K562 (cell line): ENCODE measurements at regions not wholly inside any gene's neighbourhood (a gene's known extent, or its start where the extent isn't known, plus 50 kb on each side); places are given as distances from the start of the nearest gene placed in this dataset.

Experiments
- ATAC-seq: fragments of 200-7000 bp; cut with Tn5 transposase; 3 replicates; pipeline ENCODE4 v1.9.1; 2020; ENCODE audit warnings: moderate library complexity
- BruUV-seq: library from RNA; stranded (reverse); fragments of 400-500 nt; replicated peaks from 2 replicates; lab custom pipeline; 2021; lab: Mats Ljungman, UMichigan
- CTCF ChIA-PET: fragments of 300-600 bp; formaldehyde crosslinking; extraction: SDS; loops from one replicate; lab custom pipeline; 2021; ENCODE audit warnings: low intra/inter-chr PET ratio; lab: Yijun Ruan, JAX
- POLR2A ChIA-PET: fragments of 300-600, 350-650 bp; sonication (Branson Sonifier 250); formaldehyde crosslinking; extraction: SDS; loops from one replicate; lab custom pipeline; 2021; ENCODE audit warnings: antibody characterized with exemption, inconsistent platforms; lab: Yijun Ruan, JAX
- DNase-seq, 4 experiments: peaks; one replicate each; pipeline versions ENCODE4 v3.0.0 to v3.0.0-alpha.2; 2011 to 2018; ENCODE audit warnings: low spot score in 3 of 4, mixed read lengths in 3 of 4; ENCODE audit errors: extremely low read depth in 1 of 4
- FAIRE-seq: peaks from 2 replicates; lab custom pipeline; 2011; peaks lifted over from hg19 to GRCh38; lab: Jason Lieb, UNC
- H2AFZ ChIP-seq: 2 replicates; pipeline ENCODE4 v1.6.0; 2011; ENCODE audit warnings: low read depth, low read length, control low read depth, inconsistent platforms
- H3K27ac ChIP-seq: fragments of 200-600 bp; 3 replicates; pipeline ENCODE4 v1.8.0; 2011; ENCODE audit warnings: low read depth, mild to moderate bottlenecking, control low read depth, inconsistent platforms, low read length, moderate library complexity, mixed read lengths; ENCODE audit errors: extremely low read depth
- H3K27me3 ChIP-seq, 2 experiments: fragments of 300-600 bp in 1 of 2; 2 replicates in 1 of 2; 3 replicates in 1 of 2; pipeline versions ENCODE4 v1.6.0 to v1.8.0; 2011; ENCODE audit warnings: inconsistent platforms in 2 of 2, low read length in 2 of 2, mild to moderate bottlenecking in 1 of 2, mixed read lengths in 1 of 2, moderate library complexity in 1 of 2; ENCODE audit not compliant: control insufficient read depth in 2 of 2, insufficient read depth in 2 of 2
- H3K36me3 ChIP-seq: fragments of 300-600 bp; 3 replicates; pipeline ENCODE4 v1.8.0; 2011; ENCODE audit warnings: mild to moderate bottlenecking, low read length, inconsistent platforms; ENCODE audit not compliant: control insufficient read depth, insufficient read depth
- H3K4me1 ChIP-seq, 2 experiments: fragments of 200-600 bp in 1 of 2; replicated peaks in 1 of 2; 2 replicates in 1 of 2; 3 replicates in 1 of 2; pipeline versions ENCODE4 v1.5.1 to v1.8.0; 2011; ENCODE audit warnings: inconsistent platforms in 2 of 2, low read length in 2 of 2, mild to moderate bottlenecking in 1 of 2, mixed read lengths in 1 of 2, moderate library complexity in 1 of 2; ENCODE audit not compliant: control insufficient read depth in 2 of 2, insufficient read depth in 2 of 2
- H3K4me2 ChIP-seq: 2 replicates; pipeline ENCODE4 v1.6.1; 2011; ENCODE audit warnings: low read length, control low read depth, inconsistent platforms, mixed read lengths; ENCODE audit not compliant: insufficient read depth
- H3K4me3 ChIP-seq: fragments of 200-600 bp; sonication (generic), shearing (Covaris generic); 2 replicates; pipeline ENCODE4 v1.5.1; 2016; ENCODE audit warnings: control low read depth, inconsistent platforms
- H3K79me2 ChIP-seq: fragments of 200-600 bp; 3 replicates; pipeline ENCODE4 v1.8.0; 2011; ENCODE audit warnings: low read length, inconsistent platforms; ENCODE audit not compliant: control insufficient read depth, insufficient read depth
- H3K9ac ChIP-seq, 2 experiments: 2 replicates each; pipeline versions ENCODE4 v1.6.0 to v1.6.1; 2011; ENCODE audit warnings: low read depth in 2 of 2, low read length in 2 of 2, control low read depth in 1 of 2, inconsistent platforms in 1 of 2, mild to moderate bottlenecking in 1 of 2, mixed read lengths in 1 of 2; ENCODE audit not compliant: insufficient read depth in 1 of 2
- H3K9me1 ChIP-seq: one replicate; pipeline ENCODE4 v1.6.0; 2011; ENCODE audit warnings: inconsistent platforms, mild to moderate bottlenecking, low read length, moderate library complexity; ENCODE audit not compliant: control insufficient read depth, insufficient read depth
- H3K9me3 ChIP-seq: replicated peaks from 2 replicates; pipeline ENCODE4 v1.5.1; 2011; ENCODE audit warnings: low read depth, low read length, inconsistent platforms; ENCODE audit not compliant: control insufficient read depth, insufficient read depth
- H4K20me1 ChIP-seq: replicated peaks from 2 replicates; pipeline ENCODE4 v1.6.1; 2011; ENCODE audit warnings: low read length, inconsistent platforms, mixed read lengths; ENCODE audit not compliant: control insufficient read depth, insufficient read depth
- CHD1 ChIP-seq: fragments of 200-600 bp; sonication (generic); IDR thresholded peaks from one replicate; pipeline ENCODE4 v1.6.1; 2012; ENCODE audit warnings: mild to moderate bottlenecking, moderate library complexity, low read length, inconsistent platforms
- EP300 ChIP-seq: IDR thresholded peaks from 2 replicates; pipeline ENCODE4 v1.6.1; 2012; ENCODE audit warnings: low read length, improper control_type of control experiment
- FOXO4 ChIP-seq: fragments of 450-650 bp; formaldehyde crosslinking; IDR thresholded peaks from 2 replicates; pipeline ENCODE4 v1.4.0; 2020; ENCODE audit warnings: mild to moderate bottlenecking, moderate library complexity
- HEY1 ChIP-seq: fragments of 250-450 bp; sonication (Bioruptor Pico); IDR thresholded peaks from 2 replicates; pipeline ENCODE4 v1.5.0; 2020; ENCODE audit warnings: mild to moderate bottlenecking, moderate library complexity, borderline replicate concordance
- KLF16 ChIP-seq: IDR thresholded peaks from 2 replicates; pipeline ENCODE4 v1.6.1; 2016; ENCODE audit warnings: antibody characterized with exemption
- PCBP1 ChIP-seq: fragments of 200-400 bp; formaldehyde crosslinking; IDR thresholded peaks from 2 replicates; pipeline ENCODE4 v1.6.1; 2018; ENCODE audit warnings: mild to moderate bottlenecking, low read depth, low read length; ENCODE audit not compliant: poor library complexity, severe bottlenecking
- POLR2AphosphoS2 ChIP-seq: IDR thresholded peaks from 2 replicates; pipeline ENCODE4 v1.6.1; 2012; ENCODE audit warnings: low read length, improper control_type of control experiment
- SRSF7 ChIP-seq: fragments of 200-400 bp; formaldehyde crosslinking; optimal IDR thresholded peaks from 2 replicates; pipeline ENCODE3; 2017; ENCODE audit warnings: mild to moderate bottlenecking, low read depth, low read length
- THAP7 ChIP-seq: fragments of 250-450 bp; sonication (Bioruptor Pico); IDR thresholded peaks from 2 replicates; pipeline ENCODE4 v1.5.0; 2021
- ZBTB17 ChIP-seq: fragments of 450-650 bp; formaldehyde crosslinking; IDR thresholded peaks from 2 replicates; pipeline ENCODE4 v1.4.0; 2020; ENCODE audit warnings: mild to moderate bottlenecking
- ZNF239 ChIP-seq: fragments of 250-450 bp; sonication (Bioruptor Pico); IDR thresholded peaks from 2 replicates; pipeline ENCODE4 v1.4.0; 2020; ENCODE audit warnings: mild to moderate bottlenecking
- ZNF316 ChIP-seq: fragments of 450-650 bp; IDR thresholded peaks from 2 replicates; pipeline ENCODE4 v1.6.1; 2016
- ZNF318 ChIP-seq, 2 experiments: fragments of 450-650 bp; IDR thresholded peaks; 2 replicates each; pipeline ENCODE4 v1.6.1; 2016; ENCODE audit warnings: mild to moderate bottlenecking in 2 of 2, borderline replicate concordance in 1 of 2, low read depth in 1 of 2, moderate library complexity in 1 of 2
- ZNF347 ChIP-seq: fragments of 450-650 bp; formaldehyde crosslinking; IDR thresholded peaks from 2 replicates; pipeline ENCODE4 v1.4.0; 2020; ENCODE audit warnings: low read depth, mild to moderate bottlenecking, moderate library complexity
- ZNF77 ChIP-seq: fragments of 250-450 bp; sonication (Bioruptor Pico); IDR thresholded peaks from 2 replicates; pipeline ENCODE4 v1.5.0; 2020
- WGBS: fragments of 100-300 bp; shearing (Covaris generic); methylation state at CpG from one replicate; pipeline ENCODE4 v1.1.6; 2016; ENCODE audit warnings: low coverage, mixed read lengths; ENCODE audit not compliant: insufficient coverage; ENCODE audit errors: missing lambda C conversion rate; 5-methylcytosine and 5-hydroxymethylcytosine counted together
- in situ Hi-C: fragments of 300-500 bp; cut with MboI; formaldehyde crosslinking; loops from 4 replicates; pipeline ENCODE4 v1.15.0; 2018; ENCODE audit warnings: inconsistent platforms, mixed read lengths
- intact Hi-C: fragments of 100-400 bp; cut with micrococcal nuclease; formaldehyde crosslinking; loops from 2 replicates; pipeline ENCODE4 v1.14.2; 2022

- Histone ChIP-seq H3K79me2 (no peaks in the 10 kb centered on the region), H3K27me3 (peaks cover 0 to 11% of the 10 kb centered on the region in 2 experiments; a peak in 2 of 5 replicates), H3K4me2 (no peak overlapping the region), H3K27ac (no peak overlapping the region), H3K9me1 (no peaks in the 10 kb centered on the region), H3K4me3 (no peak overlapping the region), H3K9ac (no peak overlapping the region), H3K9me3 (no peaks in the 10 kb centered on the region), H3K4me1 (no peaks in the 10 kb centered on the region), H2AFZ (no peak overlapping the region), H4K20me1 (no peaks in the 10 kb centered on the region), H3K36me3 (no peaks in the 10 kb centered on the region)
- intact Hi-C loops = no loop called here
- no peak for FAIRE-seq
- in situ Hi-C loops = no loop called here
- BruUV-seq = no TSS peak
- ChIA-PET CTCF (no interaction called here), POLR2A (interaction anchor here (1.1 kb wide), 1 partner anchor 11 kb away, joined by 3 read pairs; no protein-coding TSS in a partner anchor)
- ATAC-seq = no peak
- 0% methylated on average over 1 of the region's 1 CpG for WGBS
- no peak for DNase-seq
- TF ChIP-seq KLF16 (no peak), EP300 (no peak), SRSF7 (no peak), CHD1 (no peak), HEY1 (CRISPR knock-in tag) (no peak), ZNF239 (no peak), ZNF318 (IDR thresholded peaks at IDR 0.05; ENCODE audit: borderline replicate concordance in 1 of 2, low read depth in 1 of 2) (no peak), THAP7 (CRISPR knock-in tag) (no peak), ZNF347 (CRISPR knock-in tag) (no peak), PCBP1 (no peak), POLR2AphosphoS2 (no peak), ZNF316 (no peak), ZNF77 (CRISPR knock-in tag) (no peak), FOXO4 (CRISPR knock-in tag) (no peak), ZBTB17 (CRISPR knock-in tag) (no peak)
Observed at GRCh38 chr2:175579646-175580045, 398.1 kb upstream of the ATP5MC3 start.
